Gastrocnemius medialis (tissue), 4 donors: ENCODE measurements at regions not wholly inside any gene's neighbourhood (a gene's known extent, or its start where the extent isn't known, plus 50 kb on each side); places are given as distances from the start of the nearest gene placed in this dataset.

Experiments
- ATAC-seq, 2 donors: fragments of 150-250 bp; one replicate each; pipeline ENCODE4 v1.9.1; 2016
- DNase-seq, 2 donors: peaks; one replicate each; pipeline ENCODE4 v3.0.0-alpha.2; 2019
- H3K27ac ChIP-seq, 4 donors: fragments of 200-600 bp; sonication (generic); 1 replicate in 1 of 4; 2 replicates in 3 of 4; pipeline ENCODE4 v1.5.1; 2016 to 2018; ENCODE audit warnings: mild to moderate bottlenecking in 2 of 4, moderate library complexity in 1 of 4
- H3K27me3 ChIP-seq, 3 donors: fragments of 200-600 bp; sonication (generic) in 2 of 3; 1 replicate in 1 of 3; 2 replicates in 2 of 3; pipeline versions ENCODE4 v1.5.1 to v1.6.0; 2016 to 2019; ENCODE audit warnings: mild to moderate bottlenecking in 1 of 3, moderate library complexity in 1 of 3
- H3K36me3 ChIP-seq, 2 donors: fragments of 200-600 bp; sonication (generic) in 1 of 2; one replicate each; pipeline ENCODE4 v1.5.1; 2017 to 2018
- H3K4me1 ChIP-seq, 2 donors: fragments of 200-600 bp; sonication (generic) in 1 of 2; one replicate each; pipeline ENCODE4 v1.5.1; 2016 to 2017; ENCODE audit warnings: mild to moderate bottlenecking in 2 of 2
- H3K4me3 ChIP-seq, 4 donors: fragments of 200-600 bp; sonication (generic) in 3 of 4; 1 replicate in 1 of 4; 2 replicates in 3 of 4; pipeline ENCODE4 v1.5.1; 2016 to 2019; ENCODE audit warnings: mild to moderate bottlenecking in 2 of 4
- H3K9me3 ChIP-seq, 3 donors: fragments of 200-600 bp; sonication (generic) in 2 of 3; 1 replicate in 1 of 3; 2 replicates in 2 of 3; pipeline ENCODE4 v1.5.1; 2016 to 2019
- CTCF ChIP-seq, 5 experiments: fragments of 450-650 bp in 3 of 5; fragments of 200-600 bp in 2 of 5; sonication (generic) in 2 of 5; IDR thresholded peaks in 4 of 5; conservative IDR thresholded peaks in 1 of 5; 1 replicate in 4 of 5; 2 replicates in 1 of 5; pipeline ENCODE4 v1.5.1; 2016 to 2019; ENCODE audit warnings: antibody characterized with exemption in 5 of 5, mild to moderate bottlenecking in 3 of 5, moderate library complexity in 3 of 5
- POLR2A ChIP-seq, 2 donors: fragments of 450-650 bp; IDR thresholded peaks; one replicate each; pipeline ENCODE4 v1.6.1; 2017; ENCODE audit warnings: antibody characterized with exemption in 2 of 2, mild to moderate bottlenecking in 2 of 2, moderate library complexity in 2 of 2
- in situ Hi-C, 4 donors: fragments of 200-750 bp; cut with MboI; loops; one replicate each; pipeline versions ENCODE4 v1.15.0 to v1.8.0; 2017; ENCODE audit warnings: low sequenced_read_pairs in 4 of 4
- intact Hi-C: fragments of 100-400 bp; cut with DNase I; formaldehyde crosslinking; loops from one replicate; pipeline ENCODE4 v1.15.1; 2023; ENCODE audit warnings: low total_unique reads

DNA sequence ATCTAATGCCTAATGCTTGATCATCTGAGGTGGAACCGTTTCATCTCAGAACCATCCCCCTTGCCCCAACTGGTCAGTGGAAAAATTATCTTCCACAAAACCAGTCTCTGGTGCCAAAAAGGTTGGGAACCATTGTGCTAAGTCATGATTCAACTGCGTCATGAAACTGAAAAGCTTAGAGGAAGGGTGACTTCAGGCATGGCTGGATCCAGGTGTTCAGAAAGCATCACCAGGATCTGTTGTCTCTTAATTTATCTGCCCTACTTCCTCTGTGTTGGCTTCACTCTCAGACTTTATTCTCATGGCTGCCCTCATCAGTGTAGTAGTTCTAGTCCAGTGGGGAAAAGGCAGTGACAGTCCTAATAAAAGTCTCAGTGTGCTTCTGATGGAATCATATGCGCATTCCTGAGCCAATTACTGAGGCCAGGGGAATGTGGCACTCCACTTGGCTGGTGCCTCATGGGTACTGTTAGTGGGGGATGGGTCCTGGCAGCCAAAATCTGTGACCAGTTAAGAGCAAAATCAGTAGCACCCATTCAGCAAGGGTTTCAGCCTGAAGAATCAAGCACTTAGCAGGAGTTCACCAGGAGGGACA lies 110.3 kb downstream of the WNT5A start:
- TF ChIP-seq POLR2A (IDR thresholded peaks at IDR 0.05) (no peak), CTCF (IDR thresholded peaks at IDR 0.05 in 4 of 5, conservative IDR thresholded peaks at IDR 0.05 in 1 of 5) (no peak)
- DNase-seq (no peak), ATAC-seq (no peak)
- in situ Hi-C loops: no loop called here
- no peaks in the 10 kb centered on the region for H3K4me1 ChIP-seq
- intact Hi-C loops: no loop called here
- H3K27ac ChIP-seq: no peak overlapping the region
- no peak overlapping the region for H3K4me3 ChIP-seq
- no peaks in the 10 kb centered on the region for H3K9me3 ChIP-seq
- H3K27me3 ChIP-seq: no peaks in the 10 kb centered on the region
- no peaks in the 10 kb centered on the region for H3K36me3 ChIP-seq

DNA sequence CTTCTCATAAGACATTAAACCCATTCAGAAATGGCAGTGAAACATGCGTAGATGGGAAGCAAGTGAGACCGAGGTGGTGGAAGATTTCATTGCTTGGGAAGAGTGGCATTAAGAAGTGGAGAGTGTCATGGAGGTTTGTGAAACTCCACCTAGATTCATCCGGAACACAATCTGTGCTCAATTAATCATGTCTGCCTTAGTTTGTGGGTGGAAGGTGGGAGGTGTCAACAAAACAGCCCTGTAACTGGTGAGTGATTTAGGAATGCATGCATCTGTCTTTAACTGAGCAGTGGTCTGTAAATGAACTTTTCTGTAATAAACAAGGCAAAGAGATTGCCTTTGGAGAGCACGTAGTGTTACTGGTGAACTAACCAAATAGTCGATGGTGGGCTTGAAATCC lies 113.7 kb downstream of the WNT5A start:
- Histone ChIP-seq H3K4me3 (no peak overlapping the region), H3K4me1 (no peaks in the 10 kb centered on the region), H3K9me3 (no peaks in the 10 kb centered on the region), H3K27ac (no peak overlapping the region), H3K36me3 (no peaks in the 10 kb centered on the region), H3K27me3 (no peaks in the 10 kb centered on the region)
- DNase-seq (no peak), ATAC-seq (no peak)
- in situ Hi-C loops (no loop called here), intact Hi-C loops (no loop called here)
- TF ChIP-seq CTCF (IDR thresholded peaks at IDR 0.05 in 4 of 5, conservative IDR thresholded peaks at IDR 0.05 in 1 of 5) (no peak), POLR2A (IDR thresholded peaks at IDR 0.05) (no peak)

DNA sequence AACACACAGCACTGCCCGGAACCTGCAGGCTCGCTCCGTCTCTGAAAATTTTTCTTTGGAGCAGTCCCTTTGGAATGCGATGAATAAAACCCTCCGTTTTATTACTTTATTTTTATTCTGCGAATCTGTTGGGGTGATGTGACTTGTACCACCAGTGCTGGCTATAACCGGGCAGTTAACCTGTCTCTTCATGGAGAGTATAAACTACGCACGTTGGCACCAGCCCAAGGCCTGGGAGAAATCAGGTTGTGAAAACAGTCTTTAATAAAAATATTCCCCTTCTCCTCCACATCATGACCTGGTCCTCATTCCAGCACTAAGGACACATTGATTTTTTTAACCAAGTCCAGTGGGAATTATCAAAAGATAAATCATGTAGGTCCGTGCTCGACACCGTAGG lies 116.8 kb downstream of the WNT5A start:
- Histone ChIP-seq H3K27ac (no peak overlapping the region), H3K4me3 (no peak overlapping the region), H3K9me3 (no peaks in the 10 kb centered on the region), H3K27me3 (no peaks in the 10 kb centered on the region), H3K4me1 (no peaks in the 10 kb centered on the region), H3K36me3 (no peaks in the 10 kb centered on the region)
- TF ChIP-seq CTCF (IDR thresholded peaks at IDR 0.05 in 4 of 5, conservative IDR thresholded peaks at IDR 0.05 in 1 of 5) (no peak), POLR2A (IDR thresholded peaks at IDR 0.05) (no peak)
- intact Hi-C loops: no loop called here
- ATAC-seq: no peak
- in situ Hi-C loops: no loop called here
- no peak for DNase-seq

DNA sequence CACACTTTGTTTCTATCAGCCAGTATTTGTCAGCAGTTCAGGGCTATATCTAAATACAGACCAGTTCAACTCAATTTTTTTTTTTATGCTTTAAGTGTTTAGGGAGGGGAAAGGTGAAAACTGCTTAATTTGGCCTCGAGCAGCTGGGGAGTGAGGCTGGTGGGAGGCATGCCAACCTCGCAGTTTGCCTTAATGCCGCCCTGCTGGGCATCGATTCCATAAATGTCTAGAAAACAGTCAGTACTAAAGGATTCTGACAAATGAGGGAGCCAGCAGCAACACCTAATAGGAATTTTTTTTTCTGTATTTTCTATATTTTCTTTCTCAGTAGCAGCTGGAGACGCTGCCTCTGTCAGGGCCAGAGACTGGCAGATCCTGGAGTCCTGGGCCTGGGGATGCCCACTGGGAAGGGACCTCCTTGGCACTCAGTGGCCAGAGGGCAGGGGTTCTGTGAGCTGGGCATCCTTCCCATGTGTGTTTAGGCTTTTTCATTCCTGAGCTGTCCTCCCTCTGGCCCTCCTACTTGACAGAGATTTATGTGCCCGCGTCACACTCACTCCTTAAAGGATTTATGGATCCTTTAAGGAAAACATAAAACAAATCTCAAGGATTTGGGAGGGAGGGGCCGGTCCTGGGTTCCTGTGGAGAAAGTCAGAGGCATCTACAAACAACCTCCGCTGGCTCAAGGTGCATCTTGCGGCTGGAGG lies 117.8 kb downstream of the WNT5A start:
- no peak for DNase-seq
- H3K4me1 ChIP-seq: no peaks in the 10 kb centered on the region
- H3K4me3 ChIP-seq: no peak overlapping the region
- intact Hi-C loops (no loop called here), in situ Hi-C loops (no loop called here)
- no peaks in the 10 kb centered on the region for H3K9me3 ChIP-seq
- no peaks in the 10 kb centered on the region for H3K36me3 ChIP-seq
- no peaks in the 10 kb centered on the region for H3K27me3 ChIP-seq
- TF ChIP-seq CTCF (IDR thresholded peaks at IDR 0.05 in 4 of 5, conservative IDR thresholded peaks at IDR 0.05 in 1 of 5) (no peak), POLR2A (IDR thresholded peaks at IDR 0.05) (no peak)
- ATAC-seq: no peak
- no peak overlapping the region for H3K27ac ChIP-seq
